ENCODE measurements at regions not wholly inside any gene's neighbourhood (a gene's known extent, or its start where the extent isn't known, plus 50 kb on each side); places are given as distances from the start of the nearest gene placed in this dataset.

DNA sequence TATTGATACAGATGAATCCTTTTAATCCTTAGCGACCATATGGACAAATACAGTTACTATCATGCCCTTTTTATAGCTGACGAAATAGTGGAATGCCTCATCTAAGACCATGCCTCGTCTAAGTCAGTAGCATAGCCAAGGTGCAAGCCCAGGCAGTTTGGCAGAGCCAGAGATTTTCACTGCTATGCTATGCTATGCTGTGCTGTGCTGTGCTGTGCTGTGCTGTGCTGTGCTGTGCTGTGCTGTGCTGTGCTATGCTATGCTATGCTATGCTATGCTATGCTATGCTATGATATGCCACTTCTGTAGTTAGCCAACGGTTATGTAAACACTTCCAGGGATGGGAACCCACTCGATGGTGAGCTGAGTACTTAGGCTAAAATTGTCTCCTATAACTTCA is 91.6 kb upstream of the MAP4K3 start:
- DNase-seq (ENCODE audit: low read depth in 6 of 9, low spot score in 9 of 9): no peak
- no peak overlapping the region for H3K27ac ChIP-seq (ENCODE audit: low read depth in 1 of 2, low read length in 1 of 2)
- H3K4me1 ChIP-seq (ENCODE audit: control insufficient read depth in 2 of 2, insufficient read depth in 2 of 2, low read length in 2 of 2): no peaks in the 10 kb centered on the region
- no peaks in the 10 kb centered on the region for H3K27me3 ChIP-seq (ENCODE audit: control insufficient read depth in 2 of 2, insufficient read depth in 1 of 2, low read length in 1 of 2)
- H3K9me3 ChIP-seq (ENCODE audit: control insufficient read depth in 2 of 2, insufficient read depth in 1 of 2, low read length in 1 of 2): no peaks in the 10 kb centered on the region
- WGBS: 94% methylated on average over 5 of the region's 5 CpGs
- no peak overlapping the region for H3K4me3 ChIP-seq (ENCODE audit: low read length in 2 of 2)
- H3K36me3 ChIP-seq (ENCODE audit: control insufficient read depth in 2 of 2, insufficient read depth in 2 of 2, low read length in 1 of 2): no peaks in the 10 kb centered on the region

DNA sequence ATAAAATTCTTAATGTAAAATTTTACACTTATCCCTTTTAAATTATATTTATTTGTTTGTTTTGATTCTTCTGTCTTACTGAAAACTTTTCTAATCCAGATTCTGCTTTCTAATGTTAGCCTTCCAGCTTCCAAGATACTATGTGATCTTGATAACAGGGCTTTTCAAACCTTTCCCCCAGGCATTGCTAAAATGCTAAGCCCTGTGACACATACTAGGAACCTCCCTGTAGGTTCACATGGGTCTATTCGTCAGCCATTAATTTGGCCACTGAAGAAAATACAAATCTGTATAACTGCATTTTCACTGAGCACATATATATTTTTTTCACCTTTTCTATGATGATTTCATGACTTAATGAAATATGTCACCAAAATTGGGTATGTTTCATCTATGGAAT is 92.8 kb upstream of the MAP4K3 start:
- Histone ChIP-seq H3K4me3 (ENCODE audit: low read length in 2 of 2) (no peak overlapping the region), H3K27me3 (ENCODE audit: control insufficient read depth in 2 of 2, insufficient read depth in 1 of 2, low read length in 1 of 2) (no peaks in the 10 kb centered on the region), H3K9me3 (ENCODE audit: control insufficient read depth in 2 of 2, insufficient read depth in 1 of 2, low read length in 1 of 2) (no peaks in the 10 kb centered on the region), H3K4me1 (ENCODE audit: control insufficient read depth in 2 of 2, insufficient read depth in 2 of 2, low read length in 2 of 2) (no peaks in the 10 kb centered on the region), H3K27ac (ENCODE audit: low read depth in 1 of 2, low read length in 1 of 2) (no peak overlapping the region), H3K36me3 (ENCODE audit: control insufficient read depth in 2 of 2, insufficient read depth in 2 of 2, low read length in 1 of 2) (no peaks in the 10 kb centered on the region)
- WGBS: 97% methylated on average over 1 of the region's 1 CpG
- no peak for DNase-seq (ENCODE audit: low read depth in 6 of 9, low spot score in 9 of 9)

GRCh38 chr2:39530411-39530866 is 93.4 kb upstream of the MAP4K3 start:
- H3K27ac ChIP-seq (ENCODE audit: low read depth in 1 of 2, low read length in 1 of 2): no peak overlapping the region
- H3K4me3 ChIP-seq (ENCODE audit: low read length in 2 of 2): no peak overlapping the region
- 7% methylated on average over 1 of the region's 1 CpG for WGBS
- no peaks in the 10 kb centered on the region for H3K4me1 ChIP-seq (ENCODE audit: control insufficient read depth in 2 of 2, insufficient read depth in 2 of 2, low read length in 2 of 2)
- no peaks in the 10 kb centered on the region for H3K27me3 ChIP-seq (ENCODE audit: control insufficient read depth in 2 of 2, insufficient read depth in 1 of 2, low read length in 1 of 2)
- no peak for DNase-seq (ENCODE audit: low read depth in 6 of 9, low spot score in 9 of 9)
- no peaks in the 10 kb centered on the region for H3K9me3 ChIP-seq (ENCODE audit: control insufficient read depth in 2 of 2, insufficient read depth in 1 of 2, low read length in 1 of 2)
- no peaks in the 10 kb centered on the region for H3K36me3 ChIP-seq (ENCODE audit: control insufficient read depth in 2 of 2, insufficient read depth in 2 of 2, low read length in 1 of 2)

DNA sequence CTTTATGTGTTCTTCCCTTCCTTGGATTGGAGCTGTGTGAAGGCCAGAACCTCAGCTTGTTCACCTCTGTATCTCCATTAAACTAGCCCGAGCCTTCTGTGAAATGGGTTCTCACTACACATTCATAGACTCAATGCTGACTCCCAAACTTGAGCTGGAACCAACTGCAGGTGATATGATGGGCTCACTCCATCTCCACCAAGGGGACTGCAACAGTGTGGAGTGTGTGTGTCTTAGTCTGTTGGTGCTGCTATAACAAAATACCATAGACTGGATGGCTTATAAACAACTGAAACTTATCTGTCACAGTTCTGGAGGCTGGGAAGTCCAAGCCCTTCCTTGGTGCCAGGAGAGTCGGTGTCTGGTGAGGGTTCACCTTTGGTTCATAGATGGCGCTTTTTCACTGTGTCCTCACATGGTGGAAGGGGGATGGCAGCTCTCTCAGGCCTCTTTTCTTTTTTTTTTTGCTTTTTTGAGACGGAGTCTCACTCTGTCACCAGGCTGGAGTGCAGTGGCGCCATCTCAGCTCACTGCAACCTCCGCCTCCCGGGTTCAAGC is 94.2 kb upstream of the MAP4K3 start:
- H3K9me3 ChIP-seq (ENCODE audit: control insufficient read depth in 2 of 2, insufficient read depth in 1 of 2, low read length in 1 of 2): no peaks in the 10 kb centered on the region
- WGBS: 76% methylated on average over 7 of the region's 7 CpGs
- no peak for DNase-seq (ENCODE audit: low read depth in 6 of 9, low spot score in 9 of 9)
- no peaks in the 10 kb centered on the region for H3K27me3 ChIP-seq (ENCODE audit: control insufficient read depth in 2 of 2, insufficient read depth in 1 of 2, low read length in 1 of 2)
- H3K4me3 ChIP-seq (ENCODE audit: low read length in 2 of 2): no peak overlapping the region
- H3K4me1 ChIP-seq (ENCODE audit: control insufficient read depth in 2 of 2, insufficient read depth in 2 of 2, low read length in 2 of 2): no peaks in the 10 kb centered on the region
- H3K36me3 ChIP-seq (ENCODE audit: control insufficient read depth in 2 of 2, insufficient read depth in 2 of 2, low read length in 1 of 2): no peaks in the 10 kb centered on the region
- no peak overlapping the region for H3K27ac ChIP-seq (ENCODE audit: low read depth in 1 of 2, low read length in 1 of 2)

GRCh38 chr2:39532933-39533332 is 95.8 kb upstream of the MAP4K3 start:
- no peaks in the 10 kb centered on the region for H3K36me3 ChIP-seq (ENCODE audit: control insufficient read depth in 2 of 2, insufficient read depth in 2 of 2, low read length in 1 of 2)
- no peaks in the 10 kb centered on the region for H3K9me3 ChIP-seq (ENCODE audit: control insufficient read depth in 2 of 2, insufficient read depth in 1 of 2, low read length in 1 of 2)
- no peak overlapping the region for H3K27ac ChIP-seq (ENCODE audit: low read depth in 1 of 2, low read length in 1 of 2)
- WGBS: 96% methylated on average over 4 of the region's 4 CpGs
- DNase-seq (ENCODE audit: low read depth in 6 of 9, low spot score in 9 of 9): no peak
- H3K4me1 ChIP-seq (ENCODE audit: control insufficient read depth in 2 of 2, insufficient read depth in 2 of 2, low read length in 2 of 2): no peaks in the 10 kb centered on the region
- H3K4me3 ChIP-seq (ENCODE audit: low read length in 2 of 2): no peak overlapping the region
- no peaks in the 10 kb centered on the region for H3K27me3 ChIP-seq (ENCODE audit: control insufficient read depth in 2 of 2, insufficient read depth in 1 of 2, low read length in 1 of 2)

DNA sequence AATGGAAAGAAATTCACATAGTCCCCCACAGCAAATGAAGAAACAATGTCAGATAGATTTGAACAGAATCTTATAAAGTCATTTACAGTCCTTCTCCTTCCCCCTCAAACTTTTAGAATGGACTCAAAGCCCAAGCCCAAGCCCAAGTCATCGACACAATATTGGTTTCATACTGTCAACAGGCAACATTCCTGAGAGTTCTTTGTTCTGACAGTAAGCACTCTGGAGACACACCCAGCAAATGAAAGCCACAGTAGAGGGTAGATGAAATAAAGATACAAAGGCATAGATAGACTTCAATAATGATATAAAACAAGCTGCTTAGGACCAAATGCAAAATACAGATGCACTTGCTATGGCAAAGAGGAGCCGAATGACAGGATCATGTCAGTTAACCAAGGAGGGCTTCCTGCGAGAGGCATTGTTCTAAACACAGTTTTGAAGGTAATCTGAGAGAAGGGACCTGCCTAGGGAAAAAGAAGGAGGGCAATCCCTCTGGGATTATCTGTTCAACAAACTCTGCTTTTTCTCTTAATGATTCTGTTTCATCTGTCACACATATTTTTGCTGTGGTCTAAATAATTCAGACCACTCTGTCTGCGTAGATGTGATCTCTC is 97.1 kb upstream of the MAP4K3 start:
- Histone ChIP-seq H3K27me3 (ENCODE audit: control insufficient read depth in 2 of 2, insufficient read depth in 1 of 2, low read length in 1 of 2) (no peaks in the 10 kb centered on the region), H3K9me3 (ENCODE audit: control insufficient read depth in 2 of 2, insufficient read depth in 1 of 2, low read length in 1 of 2) (no peaks in the 10 kb centered on the region)
- WGBS: 96% methylated on average over 4 of the region's 4 CpGs

DNA sequence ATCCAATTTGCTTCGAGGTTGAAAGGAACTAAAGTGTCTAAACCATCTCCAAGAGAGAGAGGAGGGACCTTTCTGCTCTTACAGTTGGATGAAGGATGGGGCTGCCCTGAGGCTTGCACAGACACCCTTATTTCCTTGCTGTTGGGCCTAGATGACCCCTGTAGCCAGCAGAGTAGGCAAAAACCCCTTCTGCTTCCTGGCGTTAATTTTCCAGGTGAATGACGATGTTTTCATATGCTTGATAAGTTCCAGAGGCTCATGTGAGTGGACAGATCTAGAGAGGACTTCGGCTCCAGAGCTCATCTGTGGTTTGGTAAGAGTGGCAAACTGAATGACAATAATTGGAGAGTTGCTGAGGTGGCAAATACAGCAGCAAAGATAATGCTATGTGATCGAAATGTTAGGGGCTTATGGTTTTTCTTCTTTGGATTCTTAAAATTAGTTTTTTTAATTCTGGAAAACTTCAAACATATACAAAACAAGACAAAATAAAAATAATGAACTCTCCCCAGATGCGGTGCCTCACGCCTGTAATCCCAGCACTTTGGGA is 98.6 kb upstream of the MAP4K3 start:
- no peak for DNase-seq (ENCODE audit: low read depth in 6 of 9, low spot score in 9 of 9)
- H3K9me3 ChIP-seq (ENCODE audit: control insufficient read depth in 2 of 2, insufficient read depth in 1 of 2, low read length in 1 of 2): no peaks in the 10 kb centered on the region
- no peak overlapping the region for H3K4me3 ChIP-seq (ENCODE audit: low read length in 2 of 2)
- no peak overlapping the region for H3K27ac ChIP-seq (ENCODE audit: low read depth in 1 of 2, low read length in 1 of 2)
- 91% methylated on average over 7 of the region's 7 CpGs for WGBS
- no peaks in the 10 kb centered on the region for H3K27me3 ChIP-seq (ENCODE audit: control insufficient read depth in 2 of 2, insufficient read depth in 1 of 2, low read length in 1 of 2)
- H3K4me1 ChIP-seq (ENCODE audit: control insufficient read depth in 2 of 2, insufficient read depth in 2 of 2, low read length in 2 of 2): no peaks in the 10 kb centered on the region
- H3K36me3 ChIP-seq (ENCODE audit: control insufficient read depth in 2 of 2, insufficient read depth in 2 of 2, low read length in 1 of 2): no peaks in the 10 kb centered on the region

More for the DNA sequence above, 97.1 kb upstream of the MAP4K3 start:
- Histone ChIP-seq H3K36me3 (ENCODE audit: control insufficient read depth in 2 of 2, insufficient read depth in 2 of 2, low read length in 1 of 2) (no peaks in the 10 kb centered on the region), H3K27ac (ENCODE audit: low read depth in 1 of 2, low read length in 1 of 2) (no peak overlapping the region), H3K4me3 (ENCODE audit: low read length in 2 of 2) (no peak overlapping the region), H3K4me1 (ENCODE audit: control insufficient read depth in 2 of 2, insufficient read depth in 2 of 2, low read length in 2 of 2) (no peaks in the 10 kb centered on the region)
- DNase-seq (ENCODE audit: low read depth in 6 of 9, low spot score in 9 of 9): no peak

DNA sequence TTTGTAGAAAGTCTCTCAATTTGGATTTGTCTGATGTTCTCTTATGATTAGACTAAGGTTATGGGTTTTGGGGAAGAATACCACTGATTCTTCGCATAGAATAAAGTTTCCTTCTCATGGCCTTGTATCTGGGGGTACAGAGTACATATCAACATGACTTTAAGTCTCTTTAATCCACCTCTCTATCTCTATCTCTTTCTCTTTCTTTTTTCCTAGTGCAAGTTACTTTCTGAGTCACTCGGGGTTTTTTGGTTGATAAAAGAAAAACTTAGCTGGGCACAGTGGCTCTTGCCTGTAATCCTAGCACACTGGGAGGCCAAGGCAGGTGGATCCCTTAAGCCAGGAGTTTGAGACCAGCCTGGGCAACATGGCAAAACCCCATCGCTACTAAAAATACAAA is 100.1 kb upstream of the MAP4K3 start:
- DNase-seq (ENCODE audit: low read depth in 6 of 9, low spot score in 9 of 9): no peak
- no peaks in the 10 kb centered on the region for H3K27me3 ChIP-seq (ENCODE audit: control insufficient read depth in 2 of 2, insufficient read depth in 1 of 2, low read length in 1 of 2)
- H3K36me3 ChIP-seq (ENCODE audit: control insufficient read depth in 2 of 2, insufficient read depth in 2 of 2, low read length in 1 of 2): no peaks in the 10 kb centered on the region
- H3K27ac ChIP-seq (ENCODE audit: low read depth in 1 of 2, low read length in 1 of 2): no peak overlapping the region
- no peaks in the 10 kb centered on the region for H3K9me3 ChIP-seq (ENCODE audit: control insufficient read depth in 2 of 2, insufficient read depth in 1 of 2, low read length in 1 of 2)
- H3K4me1 ChIP-seq (ENCODE audit: control insufficient read depth in 2 of 2, insufficient read depth in 2 of 2, low read length in 2 of 2): no peaks in the 10 kb centered on the region
- H3K4me3 ChIP-seq (ENCODE audit: low read length in 2 of 2): no peak overlapping the region
- 98% methylated on average over 3 of the region's 3 CpGs for WGBS

DNA sequence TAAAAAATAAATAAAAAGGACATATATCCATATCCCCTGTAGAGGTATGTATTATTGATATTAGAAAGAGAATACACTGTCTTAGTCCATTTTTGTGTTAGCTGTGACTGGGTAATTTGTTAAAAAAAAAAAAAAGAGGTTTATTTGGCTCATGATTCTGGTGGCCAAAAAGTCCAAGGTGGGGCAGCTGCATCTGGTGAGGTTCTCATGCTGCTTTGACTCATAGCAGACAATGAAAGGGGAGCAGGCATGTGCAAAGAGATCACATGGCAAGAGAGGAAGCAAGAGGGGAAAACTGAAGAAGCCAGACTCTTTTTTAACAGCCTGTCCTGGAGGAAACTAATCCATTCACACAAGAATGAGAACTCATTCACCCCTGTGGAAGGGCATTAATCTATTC is 101.6 kb upstream of the MAP4K3 start:
- no peaks in the 10 kb centered on the region for H3K27me3 ChIP-seq (ENCODE audit: control insufficient read depth in 2 of 2, insufficient read depth in 1 of 2, low read length in 1 of 2)
- no peak for DNase-seq (ENCODE audit: low read depth in 6 of 9, low spot score in 9 of 9)
- no peaks in the 10 kb centered on the region for H3K4me1 ChIP-seq (ENCODE audit: control insufficient read depth in 2 of 2, insufficient read depth in 2 of 2, low read length in 2 of 2)
- H3K27ac ChIP-seq (ENCODE audit: low read depth in 1 of 2, low read length in 1 of 2): no peak overlapping the region
- no peaks in the 10 kb centered on the region for H3K9me3 ChIP-seq (ENCODE audit: control insufficient read depth in 2 of 2, insufficient read depth in 1 of 2, low read length in 1 of 2)
- no peak overlapping the region for H3K4me3 ChIP-seq (ENCODE audit: low read length in 2 of 2)
- no peaks in the 10 kb centered on the region for H3K36me3 ChIP-seq (ENCODE audit: control insufficient read depth in 2 of 2, insufficient read depth in 2 of 2, low read length in 1 of 2)

Measured in thymus (tissue), 11 donors.